ENCODE measurements at regions not wholly inside any gene's neighbourhood (a gene's known extent, or its start where the extent isn't known, plus 50 kb on each side); places are given as distances from the start of the nearest gene placed in this dataset.

GRCh38 chr6:54008589-54008988, 102.7 kb upstream of the MLIP start:
- no peaks in the 10 kb centered on the region for H3K9me3 ChIP-seq
- no peak for DNase-seq
- H3K4me1 ChIP-seq: no peaks in the 10 kb centered on the region
- no peaks in the 10 kb centered on the region for H3K27me3 ChIP-seq (ENCODE audit: low read depth)
- no peak overlapping the region for H3K4me3 ChIP-seq
- ATAC-seq: no peak
- intact Hi-C loops (cut with DNase I): no loop called here
- TF ChIP-seq, protein P1, sequence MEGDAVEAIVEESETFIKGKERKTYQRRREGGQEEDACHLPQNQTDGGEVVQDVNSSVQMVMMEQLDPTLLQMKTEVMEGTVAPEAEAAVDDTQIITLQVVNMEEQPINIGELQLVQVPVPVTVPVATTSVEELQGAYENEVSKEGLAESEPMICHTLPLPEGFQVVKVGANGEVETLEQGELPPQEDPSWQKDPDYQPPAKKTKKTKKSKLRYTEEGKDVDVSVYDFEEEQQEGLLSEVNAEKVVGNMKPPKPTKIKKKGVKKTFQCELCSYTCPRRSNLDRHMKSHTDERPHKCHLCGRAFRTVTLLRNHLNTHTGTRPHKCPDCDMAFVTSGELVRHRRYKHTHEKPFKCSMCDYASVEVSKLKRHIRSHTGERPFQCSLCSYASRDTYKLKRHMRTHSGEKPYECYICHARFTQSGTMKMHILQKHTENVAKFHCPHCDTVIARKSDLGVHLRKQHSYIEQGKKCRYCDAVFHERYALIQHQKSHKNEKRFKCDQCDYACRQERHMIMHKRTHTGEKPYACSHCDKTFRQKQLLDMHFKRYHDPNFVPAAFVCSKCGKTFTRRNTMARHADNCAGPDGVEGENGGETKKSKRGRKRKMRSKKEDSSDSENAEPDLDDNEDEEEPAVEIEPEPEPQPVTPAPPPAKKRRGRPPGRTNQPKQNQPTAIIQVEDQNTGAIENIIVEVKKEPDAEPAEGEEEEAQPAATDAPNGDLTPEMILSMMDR (IDR thresholded peaks at IDR 0.05): no peak
- no peak overlapping the region for H3K27ac ChIP-seq
- no peaks in the 10 kb centered on the region for H3K36me3 ChIP-seq

- Histone ChIP-seq H3K27ac (no peak overlapping the region), H3K9me3 (no peaks in the 10 kb centered on the region), H3K36me3 (no peaks in the 10 kb centered on the region), H3K27me3 (ENCODE audit: low read depth) (no peaks in the 10 kb centered on the region), H3K4me3 (no peak overlapping the region), H3K4me1 (no peaks in the 10 kb centered on the region)
- DNase-seq (no peak), ATAC-seq (no peak)
- intact Hi-C loops (cut with DNase I): no loop called here
- TF ChIP-seq, protein P1 (IDR thresholded peaks at IDR 0.05): no peak
These were observed 102.1 kb upstream of the MLIP start for GRCh38 chr6:54009052-54009654.

- Histone ChIP-seq H3K4me1 (no peaks in the 10 kb centered on the region), H3K4me3 (no peak overlapping the region), H3K9me3 (no peaks in the 10 kb centered on the region), H3K27ac (no peak overlapping the region), H3K27me3 (ENCODE audit: low read depth) (no peaks in the 10 kb centered on the region), H3K36me3 (no peaks in the 10 kb centered on the region)
- intact Hi-C loops (cut with DNase I): no loop called here
- TF ChIP-seq, protein P1 (IDR thresholded peaks at IDR 0.05): no peak
- DNase-seq (no peak), ATAC-seq (peak in 1 of 2 donors; percentile 48)
These were observed 100.6 kb upstream of the MLIP start for GRCh38 chr6:54010340-54011276.

- no peak for DNase-seq
- TF ChIP-seq, protein P1 (IDR thresholded peaks at IDR 0.05): no peak
- no peaks in the 10 kb centered on the region for H3K27me3 ChIP-seq (ENCODE audit: low read depth)
- intact Hi-C loops (cut with DNase I): no loop called here
- no peak overlapping the region for H3K27ac ChIP-seq
- no peak for ATAC-seq
- H3K36me3 ChIP-seq: no peaks in the 10 kb centered on the region
- no peaks in the 10 kb centered on the region for H3K9me3 ChIP-seq
- no peaks in the 10 kb centered on the region for H3K4me1 ChIP-seq
- H3K4me3 ChIP-seq: no peak overlapping the region
These were observed 100.0 kb upstream of the MLIP start for GRCh38 chr6:54011277-54011648.

- H3K36me3 ChIP-seq: no peaks in the 10 kb centered on the region
- H3K4me1 ChIP-seq: no peaks in the 10 kb centered on the region
- intact Hi-C loops (cut with DNase I): no loop called here
- H3K27me3 ChIP-seq (ENCODE audit: low read depth): no peaks in the 10 kb centered on the region
- no peak overlapping the region for H3K4me3 ChIP-seq
- TF ChIP-seq, protein P1 (IDR thresholded peaks at IDR 0.05): no peak
- no peak overlapping the region for H3K27ac ChIP-seq
- no peaks in the 10 kb centered on the region for H3K9me3 ChIP-seq
- DNase-seq (no peak), ATAC-seq (no peak)
These were observed 97.3 kb upstream of the MLIP start for GRCh38 chr6:54013966-54014365.

All from lower lobe of right lung (tissue), 2 donors.